Activated naive CD4-positive, alpha-beta T cell treated with anti-CD3 and anti-CD28 coated beads, Interleukin-2, amount 10 ng/mL, durations not matched to agents 7 days and 5 days (primary cell): ENCODE measurements at regions not wholly inside any gene's neighbourhood (a gene's known extent, or its start where the extent isn't known, plus 50 kb on each side); places are given as distances from the start of the nearest gene placed in this dataset.
"Not testable (repeated sequence)": the region's sequence is repeated elsewhere in the genome, so short reads cannot be mapped to it uniquely, and the experiment has no call there.

Source experiments
- CTCF ChIA-PET: fragments of 350-600 bp; sonication (Branson Sonifier 250); formaldehyde crosslinking; loops from one replicate; lab custom pipeline; 2021; ENCODE audit warnings: antibody characterized with exemption; lab: Charles Lee
- DNase-seq: peaks from one replicate; pipeline ENCODE4 v3.0.0-alpha.2; 2020
- H3K27ac Mint-ChIP-seq: one replicate; pipeline ENCODE4 v1.8.0; 2021; ENCODE audit warnings: mild to moderate bottlenecking, moderate library complexity, mixed read lengths
- H3K27me3 Mint-ChIP-seq: one replicate; pipeline ENCODE4 v1.8.0; 2021; ENCODE audit warnings: mild to moderate bottlenecking, mixed read lengths
- H3K36me3 Mint-ChIP-seq: one replicate; pipeline ENCODE4 v1.8.0; 2021; ENCODE audit warnings: mixed read lengths
- H3K4me1 Mint-ChIP-seq: one replicate; pipeline ENCODE4 v1.8.0; 2021; ENCODE audit warnings: mixed read lengths
- H3K4me3 Mint-ChIP-seq: one replicate; pipeline ENCODE4 v1.8.0; 2021; ENCODE audit warnings: mild to moderate bottlenecking, moderate library complexity, mixed read lengths
- H3K9me3 Mint-ChIP-seq: one replicate; pipeline ENCODE4 v1.8.0; 2021; ENCODE audit warnings: mixed read lengths

DNA sequence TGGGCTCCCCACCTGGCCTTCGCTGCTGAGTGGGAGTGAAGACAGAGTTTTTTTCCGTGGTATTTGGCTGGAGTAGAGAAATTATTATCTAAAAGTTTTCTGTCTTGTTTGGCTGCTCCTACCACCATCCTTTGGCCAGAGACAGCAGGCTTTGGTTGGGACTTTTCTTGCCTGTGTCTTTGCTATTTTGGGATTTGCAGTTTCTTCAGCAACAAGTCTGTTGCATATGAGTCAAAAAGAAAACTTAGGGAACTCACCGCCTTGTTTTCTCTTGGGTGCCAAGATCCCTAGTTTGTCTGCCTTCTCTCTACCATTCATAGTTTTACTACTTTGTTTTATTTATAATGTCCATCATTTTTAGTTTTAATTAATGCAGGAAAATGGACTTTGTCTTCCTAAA lies 683.8 kb downstream of the DOK5 start:
- no peak for DNase-seq
- Mint-ChIP-seq H3K4me1 (no peaks in the 10 kb centered on the region), H3K4me3 (no peak overlapping the region), H3K36me3 (no peaks in the 10 kb centered on the region), H3K9me3 (peaks cover 10% of the 10 kb centered on the region), H3K27me3 (no peaks in the 10 kb centered on the region), H3K27ac (no peak overlapping the region)
- CTCF ChIA-PET: no interaction called here

GRCh38 chr20:55158446-55158845 lies 683.1 kb downstream of the DOK5 start:
- no peak overlapping the region for H3K4me3 Mint-ChIP-seq
- no peak overlapping the region for H3K27ac Mint-ChIP-seq
- H3K36me3 Mint-ChIP-seq: no peaks in the 10 kb centered on the region
- no peak for DNase-seq
- no peaks in the 10 kb centered on the region for H3K4me1 Mint-ChIP-seq
- H3K27me3 Mint-ChIP-seq: no peaks in the 10 kb centered on the region
- CTCF ChIA-PET: no interaction called here
- H3K9me3 Mint-ChIP-seq: peaks cover 13% of the 10 kb centered on the region

DNA sequence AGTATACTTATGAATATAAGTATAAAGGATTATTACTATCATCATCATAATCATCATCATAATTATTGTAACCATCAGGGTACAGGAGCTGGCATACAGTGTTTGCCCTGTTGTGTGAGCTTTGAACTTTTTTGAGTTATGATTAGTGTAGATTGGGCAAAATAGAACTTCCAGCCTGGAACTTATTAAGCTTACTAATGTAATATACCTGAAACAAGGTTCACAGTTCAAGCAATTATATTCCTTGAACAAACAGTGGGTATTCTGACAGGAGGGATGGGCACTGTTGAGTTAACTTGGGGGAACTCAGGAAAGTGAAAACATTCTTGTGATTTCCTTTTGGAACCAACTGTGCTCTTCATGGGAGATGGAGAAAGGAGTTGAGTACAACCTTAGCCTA lies 680.0 kb downstream of the DOK5 start:
- CTCF ChIA-PET: no interaction called here
- H3K4me1 Mint-ChIP-seq: no peaks in the 10 kb centered on the region
- peaks cover 15% of the 10 kb centered on the region for H3K9me3 Mint-ChIP-seq
- no peak for DNase-seq
- H3K36me3 Mint-ChIP-seq: no peaks in the 10 kb centered on the region
- no peak overlapping the region for H3K27ac Mint-ChIP-seq
- no peak overlapping the region for H3K4me3 Mint-ChIP-seq
- H3K27me3 Mint-ChIP-seq: no peaks in the 10 kb centered on the region

DNA sequence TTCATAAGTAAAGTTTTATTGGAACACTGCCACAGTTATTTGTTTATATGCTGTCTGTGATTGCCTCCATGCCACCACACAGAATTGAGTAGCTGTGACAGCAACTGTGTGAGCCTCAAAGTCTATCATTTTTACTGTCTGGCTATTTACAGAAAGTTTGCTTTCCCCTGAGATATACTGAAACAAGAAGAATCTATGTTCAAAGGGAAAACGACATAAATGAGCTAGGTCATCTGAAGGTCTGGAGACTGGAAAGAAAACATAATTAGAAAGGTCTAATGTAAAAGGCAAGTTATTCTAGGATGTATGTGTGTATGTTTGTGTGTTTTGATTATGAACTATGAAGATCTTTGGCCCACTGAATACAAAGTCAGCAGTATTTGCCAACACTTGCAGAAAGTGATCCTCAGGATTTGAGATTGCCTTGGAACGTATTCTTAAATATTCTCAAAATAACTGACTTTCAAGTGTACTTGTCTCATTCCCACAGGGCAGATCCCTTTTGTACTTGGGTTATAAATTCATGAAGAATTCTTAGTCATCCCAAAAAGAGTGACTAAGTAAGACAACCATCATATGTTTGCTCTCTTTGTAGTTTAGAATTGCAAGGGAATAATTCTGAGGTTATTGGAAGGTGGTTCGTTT lies 677.7 kb downstream of the DOK5 start:
- Mint-ChIP-seq H3K27me3 (no peaks in the 10 kb centered on the region), H3K4me3 (no peak overlapping the region), H3K9me3 (peaks cover 17% of the 10 kb centered on the region), H3K36me3 (no peaks in the 10 kb centered on the region), H3K27ac (no peak overlapping the region), H3K4me1 (no peaks in the 10 kb centered on the region)
- no peak for DNase-seq
- CTCF ChIA-PET: no interaction called here

DNA sequence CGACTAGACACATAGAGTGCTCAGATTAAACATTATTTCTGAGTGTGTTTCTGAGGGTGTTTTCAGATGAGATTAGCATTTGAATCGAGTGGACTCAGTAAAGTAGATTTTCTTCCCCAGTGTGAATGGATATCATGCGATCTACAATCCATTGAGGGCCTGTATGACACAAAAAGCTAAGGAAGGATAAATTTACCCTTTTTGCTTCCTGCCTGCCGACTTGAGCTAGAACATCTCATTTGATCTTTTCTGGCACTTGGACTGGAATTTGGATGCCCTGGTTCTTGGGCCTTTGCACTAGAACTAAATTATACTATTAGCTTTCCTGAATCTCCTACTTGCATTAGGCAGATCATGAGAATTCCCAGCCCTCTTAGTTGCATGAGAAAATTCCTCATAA lies 675.8 kb downstream of the DOK5 start:
- Mint-ChIP-seq H3K4me1 (no peaks in the 10 kb centered on the region), H3K4me3 (no peak overlapping the region), H3K27ac (no peak overlapping the region), H3K9me3 (peaks cover 13% of the 10 kb centered on the region), H3K36me3 (no peaks in the 10 kb centered on the region), H3K27me3 (no peaks in the 10 kb centered on the region)
- no peak for DNase-seq
- CTCF ChIA-PET: no interaction called here

GRCh38 chr20:55143601-55144000 lies 668.2 kb downstream of the DOK5 start:
- no peak overlapping the region for H3K4me3 Mint-ChIP-seq
- CTCF ChIA-PET: no interaction called here
- H3K4me1 Mint-ChIP-seq: no peaks in the 10 kb centered on the region
- no peak for DNase-seq
- H3K27ac Mint-ChIP-seq: no peak overlapping the region
- H3K36me3 Mint-ChIP-seq: no peaks in the 10 kb centered on the region
- H3K9me3 Mint-ChIP-seq: peaks cover 6% of the 10 kb centered on the region
- H3K27me3 Mint-ChIP-seq: no peaks in the 10 kb centered on the region

- Mint-ChIP-seq H3K36me3 (no peaks in the 10 kb centered on the region), H3K9me3 (peaks cover 6% of the 10 kb centered on the region), H3K4me1 (no peaks in the 10 kb centered on the region), H3K4me3 (no peak overlapping the region), H3K27ac (no peak overlapping the region), H3K27me3 (no peaks in the 10 kb centered on the region)
- CTCF ChIA-PET: no interaction called here
- DNase-seq: no peak
Measured at GRCh38 chr20:55142932-55143331, 667.5 kb downstream of the DOK5 start.

- CTCF ChIA-PET: no interaction called here
- no peaks in the 10 kb centered on the region for H3K36me3 Mint-ChIP-seq
- H3K4me1 Mint-ChIP-seq: no peaks in the 10 kb centered on the region
- DNase-seq: no peak
- H3K4me3 Mint-ChIP-seq: no peak overlapping the region
- no peak overlapping the region for H3K27ac Mint-ChIP-seq
- H3K9me3 Mint-ChIP-seq: peaks cover 4% of the 10 kb centered on the region
- no peaks in the 10 kb centered on the region for H3K27me3 Mint-ChIP-seq
Measured at GRCh38 chr20:55140631-55141030, 665.2 kb downstream of the DOK5 start.

DNA sequence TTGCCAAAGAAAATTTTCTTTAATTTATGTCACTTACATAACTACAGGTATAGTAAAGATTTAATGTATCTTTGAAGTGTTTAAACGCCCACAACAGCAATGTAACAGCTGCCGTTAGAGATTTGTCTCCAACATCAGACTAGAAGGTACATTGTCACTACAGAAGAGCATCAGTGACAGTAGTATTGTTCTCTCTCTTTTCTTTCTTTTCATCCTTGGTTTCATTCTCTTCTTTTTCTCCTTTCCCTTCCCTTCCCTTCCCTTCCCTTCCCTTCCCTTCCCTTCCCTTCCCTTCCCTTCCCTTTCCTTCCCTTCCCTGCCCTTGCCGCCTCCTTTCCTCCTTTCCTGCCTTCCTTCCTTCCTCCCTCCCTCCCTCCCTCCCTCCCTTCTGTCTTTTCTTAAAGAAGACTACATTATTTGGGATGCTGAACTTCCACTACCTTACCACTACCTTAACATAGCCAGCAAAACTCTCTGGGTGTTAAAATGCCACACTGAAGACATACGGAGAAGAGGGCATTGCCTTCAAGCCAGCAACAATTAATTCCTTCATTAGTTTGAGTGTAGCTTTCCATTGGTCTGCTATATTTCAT lies 663.9 kb downstream of the DOK5 start:
- CTCF ChIA-PET: no interaction called here
- no peak overlapping the region for H3K4me3 Mint-ChIP-seq
- H3K36me3 Mint-ChIP-seq: no peaks in the 10 kb centered on the region
- H3K27ac Mint-ChIP-seq: no peak overlapping the region
- H3K9me3 Mint-ChIP-seq: no peaks in the 10 kb centered on the region
- H3K4me1 Mint-ChIP-seq: no peaks in the 10 kb centered on the region
- H3K27me3 Mint-ChIP-seq: no peaks in the 10 kb centered on the region
- DNase-seq: no peak

- no peaks in the 10 kb centered on the region for H3K4me1 Mint-ChIP-seq
- no peak for DNase-seq
- no peaks in the 10 kb centered on the region for H3K27me3 Mint-ChIP-seq
- H3K4me3 Mint-ChIP-seq: no peak overlapping the region
- H3K9me3 Mint-ChIP-seq: peaks cover 8% of the 10 kb centered on the region
- CTCF ChIA-PET: no interaction called here
- no peak overlapping the region for H3K27ac Mint-ChIP-seq
- no peaks in the 10 kb centered on the region for H3K36me3 Mint-ChIP-seq
Measured at GRCh38 chr20:55135923-55136322, 660.5 kb downstream of the DOK5 start.

DNA sequence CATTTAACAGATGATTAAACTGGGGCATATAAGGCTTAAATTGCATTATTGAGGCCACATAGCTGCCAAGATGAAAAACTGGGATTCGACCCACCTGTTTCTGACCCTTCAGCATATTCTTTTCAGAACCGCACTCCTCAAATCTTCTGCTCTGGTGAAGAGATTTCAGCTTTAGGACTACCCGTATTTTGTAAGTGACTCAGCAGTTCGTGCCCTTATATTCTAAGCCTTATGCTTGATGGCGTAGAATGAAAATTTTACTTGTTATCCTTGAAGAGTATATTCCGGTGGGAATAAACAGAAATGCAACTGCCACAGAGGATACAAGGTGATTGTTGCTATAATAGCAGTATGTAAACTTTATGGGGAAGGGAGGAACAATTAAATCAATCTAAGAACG lies 657.1 kb downstream of the DOK5 start:
- Mint-ChIP-seq H3K27me3 (no peaks in the 10 kb centered on the region), H3K36me3 (no peaks in the 10 kb centered on the region), H3K9me3 (peaks cover 8% of the 10 kb centered on the region), H3K4me1 (no peaks in the 10 kb centered on the region), H3K27ac (no peak overlapping the region), H3K4me3 (no peak overlapping the region)
- CTCF ChIA-PET: no interaction called here
- DNase-seq: no peak

- H3K27me3 Mint-ChIP-seq, CTCF ChIA-PET, H3K4me1 Mint-ChIP-seq, H3K27ac Mint-ChIP-seq, DNase-seq, H3K9me3 Mint-ChIP-seq, H3K4me3 Mint-ChIP-seq, H3K36me3 Mint-ChIP-seq: not testable (repeated sequence)
Measured at GRCh38 chr20:55117577-55117976, 642.2 kb downstream of the DOK5 start.

GRCh38 chr20:55116598-55116997 lies 641.2 kb downstream of the DOK5 start:
- Mint-ChIP-seq H3K27ac (no peak overlapping the region), H3K4me1 (no peaks in the 10 kb centered on the region), H3K27me3 (no peaks in the 10 kb centered on the region), H3K4me3 (no peak overlapping the region), H3K36me3 (no peaks in the 10 kb centered on the region), H3K9me3 (peaks cover 4% of the 10 kb centered on the region)
- DNase-seq: no peak
- CTCF ChIA-PET: no interaction called here

- Mint-ChIP-seq H3K4me3 (no peak overlapping the region), H3K36me3 (no peaks in the 10 kb centered on the region), H3K27me3 (no peaks in the 10 kb centered on the region), H3K27ac (no peak overlapping the region), H3K9me3 (peaks cover 19% of the 10 kb centered on the region), H3K4me1 (no peaks in the 10 kb centered on the region)
- DNase-seq: no peak
- CTCF ChIA-PET: no interaction called here
Measured at GRCh38 chr20:55103188-55103587, 627.8 kb downstream of the DOK5 start.

- Mint-ChIP-seq H3K27me3 (no peaks in the 10 kb centered on the region), H3K27ac (no peak overlapping the region), H3K4me3 (no peak overlapping the region), H3K36me3 (no peaks in the 10 kb centered on the region), H3K4me1 (no peaks in the 10 kb centered on the region), H3K9me3 (peaks cover 19% of the 10 kb centered on the region)
- CTCF ChIA-PET: no interaction called here
- no peak for DNase-seq
Measured at GRCh38 chr20:55099251-55099650, 623.9 kb downstream of the DOK5 start.
